GM12878 (cell line): ENCODE measurements at regions not wholly inside any gene's neighbourhood (a gene's known extent, or its start where the extent isn't known, plus 50 kb on each side); places are given as distances from the start of the nearest gene placed in this dataset.

Experiments
- ATAC-seq: fragments of 200-7000 bp; cut with Tn5 transposase; 3 replicates; pipeline ENCODE4 v1.9.1; 2020; ENCODE audit warnings: mild to moderate bottlenecking, moderate library complexity
- BruUV-seq: library from RNA; stranded (reverse); fragments of 400-500 nt; replicated peaks from 2 replicates; lab custom pipeline; 2021; lab: Mats Ljungman, UMichigan
- CTCF ChIA-PET: fragments of 300-600 bp; sonication (Branson Sonifier 250); formaldehyde crosslinking; extraction: SDS; loops from one replicate; lab custom pipeline; 2021; ENCODE audit warnings: inconsistent platforms; lab: Yijun Ruan, JAX
- POLR2A ChIA-PET: fragments of 350-600 bp; formaldehyde crosslinking; extraction: SDS; loops from one replicate; lab custom pipeline; 2021; ENCODE audit warnings: inconsistent platforms; lab: Charles Lee
- RAD21 ChIA-PET: fragments of 300-600 bp; sonication (Branson Sonifier 250); formaldehyde crosslinking; loops from one replicate; lab custom pipeline; 2023; ENCODE audit warnings: antibody characterized with exemption; ENCODE audit not compliant: unreplicated experiment; lab: Charles Lee
- SMC1A ChIA-PET: fragments of 300-600 bp; sonication (Branson Sonifier 250); formaldehyde crosslinking; loops from one replicate; lab custom pipeline; 2023; ENCODE audit not compliant: unreplicated experiment, uncharacterized antibody; lab: Charles Lee
- DNase-seq: peaks from one replicate; pipeline ENCODE4 v3.0.0-alpha.2; 2011; ENCODE audit warnings: low read depth, low spot score
- FAIRE-seq: peaks from 3 replicates; lab custom pipeline; 2011; peaks lifted over from hg19 to GRCh38; lab: Jason Lieb, UNC
- H2AFZ ChIP-seq: 2 replicates; pipeline ENCODE4 v1.6.0; 2011; ENCODE audit warnings: low read depth, low read length, control low read depth; ENCODE audit not compliant: control insufficient read depth
- H3K27ac ChIP-seq: 2 replicates; pipeline ENCODE4 v1.5.1; 2011; ENCODE audit warnings: control low read depth; ENCODE audit not compliant: control insufficient read depth, insufficient read depth
- H3K27me3 ChIP-seq, 2 experiments: replicated peaks in 1 of 2; 2 replicates each; pipeline versions ENCODE4 v1.6.0 to v1.6.1; 2011; ENCODE audit warnings: low read length in 1 of 2; ENCODE audit not compliant: control insufficient read depth in 2 of 2, insufficient read depth in 2 of 2
- H3K36me3 ChIP-seq, 2 experiments: 2 replicates each; pipeline ENCODE4 v1.5.1; 2011; ENCODE audit warnings: low read length in 1 of 2; ENCODE audit not compliant: control insufficient read depth in 2 of 2, insufficient read depth in 2 of 2
- H3K4me1 ChIP-seq: 2 replicates; pipeline ENCODE4 v1.6.1; 2011; ENCODE audit warnings: mild to moderate bottlenecking, low read length, moderate library complexity, mixed read lengths; ENCODE audit not compliant: control insufficient read depth, insufficient read depth
- H3K4me2 ChIP-seq: 2 replicates; pipeline ENCODE4 v1.6.0; 2011; ENCODE audit warnings: control low read depth; ENCODE audit not compliant: control insufficient read depth, insufficient read depth
- H3K4me3 ChIP-seq: fragments of 200-600 bp; sonication (generic); 2 replicates; pipeline ENCODE4 v1.5.1; 2016
- H3K79me2 ChIP-seq: 2 replicates; pipeline ENCODE4 v1.6.0; 2011; ENCODE audit warnings: low read length; ENCODE audit not compliant: control insufficient read depth, insufficient read depth
- H3K9ac ChIP-seq: 2 replicates; pipeline ENCODE4 v1.8.0; 2011; ENCODE audit warnings: low read length, control low read depth, mixed read lengths; ENCODE audit not compliant: control insufficient read depth, insufficient read depth
- H3K9me3 ChIP-seq: replicated peaks from 3 replicates; pipeline ENCODE4 v1.5.1; 2011; ENCODE audit warnings: mild to moderate bottlenecking, low read length; ENCODE audit not compliant: control insufficient read depth, insufficient read depth
- H4K20me1 ChIP-seq: 2 replicates; pipeline ENCODE4 v1.6.0; 2011; ENCODE audit not compliant: control insufficient read depth, insufficient read depth
- ATF7 ChIP-seq: fragments of 450-650 bp; IDR thresholded peaks from 2 replicates; pipeline ENCODE4 v1.6.1; 2016; ENCODE audit warnings: low read depth, mild to moderate bottlenecking
- BMI1 ChIP-seq: fragments of 450-650 bp; IDR thresholded peaks from 2 replicates; pipeline ENCODE4 v1.6.1; 2016; ENCODE audit warnings: mild to moderate bottlenecking, moderate library complexity, borderline replicate concordance
- CREM ChIP-seq: IDR thresholded peaks from 2 replicates; pipeline ENCODE4 v1.6.1; 2014; ENCODE audit warnings: antibody characterized with exemption, low read depth
- E4F1 ChIP-seq: fragments of 450-650 bp; IDR thresholded peaks from 2 replicates; pipeline ENCODE4 v1.6.1; 2018; ENCODE audit warnings: borderline replicate concordance, mild to moderate bottlenecking; ENCODE audit not compliant: partially characterized antibody
- ETV6 ChIP-seq, 2 experiments: fragments of 450-650 bp in 1 of 2; IDR thresholded peaks in 1 of 2; conservative IDR thresholded peaks in 1 of 2; 2 replicates each; pipeline ENCODE4 v1.6.1; 2014; ENCODE audit warnings: antibody characterized with exemption in 1 of 2, borderline replicate concordance in 1 of 2, low read depth in 1 of 2, mild to moderate bottlenecking in 1 of 2, moderate library complexity in 1 of 2
- HCFC1 ChIP-seq: fragments of 150-350 bp; IDR thresholded peaks from 2 replicates; pipeline ENCODE4 v1.6.1; 2014; ENCODE audit warnings: low read length
- POLR2A ChIP-seq: IDR thresholded peaks from 2 replicates; pipeline ENCODE4 v1.6.1; 2011; ENCODE audit warnings: low read depth, mild to moderate bottlenecking, low read length
- POU2F2 ChIP-seq: IDR thresholded peaks from 3 replicates; pipeline ENCODE4 v1.6.1; 2011; ENCODE audit warnings: low read depth, mild to moderate bottlenecking, low read length, borderline replicate concordance
- STAT1 ChIP-seq: fragments of 450-650 bp; conservative IDR thresholded peaks from 2 replicates; pipeline ENCODE4 v1.6.1; 2014; ENCODE audit warnings: antibody characterized with exemption, mild to moderate bottlenecking
- SUZ12 ChIP-seq: fragments of 200-600 bp; sonication (generic); IDR thresholded peaks from one replicate; pipeline ENCODE4 v1.6.1; 2018; ENCODE audit warnings: antibody characterized with exemption, mild to moderate bottlenecking; ENCODE audit not compliant: unreplicated experiment
- TARDBP ChIP-seq: IDR thresholded peaks from 2 replicates; pipeline ENCODE4 v1.6.1; 2016; ENCODE audit warnings: borderline replicate concordance
- ZNF207 ChIP-seq: fragments of 450-650 bp; IDR thresholded peaks from 2 replicates; pipeline ENCODE4 v1.6.1; 2014; ENCODE audit warnings: antibody characterized with exemption, mild to moderate bottlenecking, borderline replicate concordance
- WGBS: methylation state at CpG from one replicate; pipeline ENCODE4 v1.1.6; 2016; ENCODE audit warnings: low lambda C conversion rate; ENCODE audit not compliant: insufficient replicate concordance, insufficient coverage; ENCODE audit errors: missing lambda C conversion rate; 5-methylcytosine and 5-hydroxymethylcytosine counted together
- in situ Hi-C: fragments of 300-500 bp; cut with MboI; formaldehyde crosslinking; loops from 9 replicates; pipeline ENCODE4 v1.14.3; 2018; ENCODE audit warnings: mixed read lengths
- intact Hi-C: fragments of 100-400 bp; cut with micrococcal nuclease; formaldehyde crosslinking; loops from one replicate; pipeline ENCODE4 v1.14.2; 2022; ENCODE audit not compliant: unreplicated experiment
- TF ChIP-seq, protein P1 (sequence below): fragments of 450-650 bp; IDR thresholded peaks from 2 replicates; pipeline ENCODE4 v1.6.1; 2017; ENCODE audit warnings: mild to moderate bottlenecking, moderate library complexity
- TF ChIP-seq, protein P2 (sequence below): IDR thresholded peaks from 2 replicates; pipeline ENCODE4 v1.6.1; 2012; ENCODE audit warnings: low read depth, low read length, improper control_type of control experiment

GRCh38 chr21:33127868-33128242, 57.9 kb downstream of the OLIG1 start:
- Histone ChIP-seq H3K4me2 (no peak overlapping the region), H3K9ac (no peak overlapping the region), H3K4me1 (no peaks in the 10 kb centered on the region), H2AFZ (no peak overlapping the region), H3K36me3 (no peaks in the 10 kb centered on the region), H3K79me2 (no peaks in the 10 kb centered on the region), H4K20me1 (no peaks in the 10 kb centered on the region), H3K9me3 (no peaks in the 10 kb centered on the region), H3K27ac (no peak overlapping the region), H3K4me3 (no peak overlapping the region), H3K27me3 (peaks cover 2% of the 10 kb centered on the region in 2 experiments; a peak in 3 of 4 replicates)
- ChIA-PET SMC1A (interaction anchor here (0.6 to 1.6 kb wide), 11 partner anchors 13 to 315 kb away, joined by 3 to 9 read pairs (median 3); a partner anchor contains a TSS), POLR2A (no interaction called here), RAD21 (interaction anchor here (1.0 to 2.8 kb wide), 7 partner anchors 49 to 302 kb away, joined by 3 to 23 read pairs (median 5); no protein-coding TSS in a partner anchor), CTCF (interaction anchor here (0.6 to 5.2 kb wide), 23 partner anchors 57 to 317 kb away, joined by 3 to 47 read pairs (median 4); no protein-coding TSS in a partner anchor)
- no peak for ATAC-seq
- in situ Hi-C loops: loop anchor here (5.0 kb wide), 1 partner anchor 296 kb away; no protein-coding TSS in a partner anchor
- intact Hi-C loops: loop anchor here (1.0 to 5.0 kb wide), 4 partner anchors 134 to 476 kb away; no protein-coding TSS in a partner anchor
- no peak for FAIRE-seq
- TF ChIP-seq BMI1 (no peak), CREM (no peak), ZNF207 (no peak), SUZ12 (no peak), TARDBP (no peak), ATF7 (no peak), STAT1 (no peak), ETV6 (conservative IDR thresholded peaks at IDR 0.05 in 1 of 2, IDR thresholded peaks at IDR 0.05 in 1 of 2; ENCODE audit: borderline replicate concordance in 1 of 2, low read depth in 1 of 2) (no peak), POLR2A (no peak), HCFC1 (no peak), POU2F2 (no peak), E4F1 (no peak)
- TF ChIP-seq, protein P1, sequence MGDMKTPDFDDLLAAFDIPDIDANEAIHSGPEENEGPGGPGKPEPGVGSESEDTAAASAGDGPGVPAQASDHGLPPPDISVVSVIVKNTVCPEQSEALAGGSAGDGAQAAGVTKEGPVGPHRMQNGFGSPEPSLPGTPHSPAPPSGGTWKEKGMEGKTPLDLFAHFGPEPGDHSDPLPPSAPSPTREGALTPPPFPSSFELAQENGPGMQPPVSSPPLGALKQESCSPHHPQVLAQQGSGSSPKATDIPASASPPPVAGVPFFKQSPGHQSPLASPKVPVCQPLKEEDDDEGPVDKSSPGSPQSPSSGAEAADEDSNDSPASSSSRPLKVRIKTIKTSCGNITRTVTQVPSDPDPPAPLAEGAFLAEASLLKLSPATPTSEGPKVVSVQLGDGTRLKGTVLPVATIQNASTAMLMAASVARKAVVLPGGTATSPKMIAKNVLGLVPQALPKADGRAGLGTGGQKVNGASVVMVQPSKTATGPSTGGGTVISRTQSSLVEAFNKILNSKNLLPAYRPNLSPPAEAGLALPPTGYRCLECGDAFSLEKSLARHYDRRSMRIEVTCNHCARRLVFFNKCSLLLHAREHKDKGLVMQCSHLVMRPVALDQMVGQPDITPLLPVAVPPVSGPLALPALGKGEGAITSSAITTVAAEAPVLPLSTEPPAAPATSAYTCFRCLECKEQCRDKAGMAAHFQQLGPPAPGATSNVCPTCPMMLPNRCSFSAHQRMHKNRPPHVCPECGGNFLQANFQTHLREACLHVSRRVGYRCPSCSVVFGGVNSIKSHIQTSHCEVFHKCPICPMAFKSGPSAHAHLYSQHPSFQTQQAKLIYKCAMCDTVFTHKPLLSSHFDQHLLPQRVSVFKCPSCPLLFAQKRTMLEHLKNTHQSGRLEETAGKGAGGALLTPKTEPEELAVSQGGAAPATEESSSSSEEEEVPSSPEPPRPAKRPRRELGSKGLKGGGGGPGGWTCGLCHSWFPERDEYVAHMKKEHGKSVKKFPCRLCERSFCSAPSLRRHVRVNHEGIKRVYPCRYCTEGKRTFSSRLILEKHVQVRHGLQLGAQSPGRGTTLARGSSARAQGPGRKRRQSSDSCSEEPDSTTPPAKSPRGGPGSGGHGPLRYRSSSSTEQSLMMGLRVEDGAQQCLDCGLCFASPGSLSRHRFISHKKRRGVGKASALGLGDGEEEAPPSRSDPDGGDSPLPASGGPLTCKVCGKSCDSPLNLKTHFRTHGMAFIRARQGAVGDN: no peak
- TF ChIP-seq, protein P2, sequence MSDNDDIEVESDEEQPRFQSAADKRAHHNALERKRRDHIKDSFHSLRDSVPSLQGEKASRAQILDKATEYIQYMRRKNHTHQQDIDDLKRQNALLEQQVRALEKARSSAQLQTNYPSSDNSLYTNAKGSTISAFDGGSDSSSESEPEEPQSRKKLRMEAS: no peak
- 21% methylated on average over 6 of the region's 6 CpGs for WGBS
- DNase-seq: no peak
- no TSS peak for BruUV-seq
